SK-N-SH (cell line): ENCODE measurements at regions not wholly inside any gene's neighbourhood (a gene's known extent, or its start where the extent isn't known, plus 50 kb on each side); places are given as distances from the start of the nearest gene placed in this dataset.
A peak's percentile ranks its signal among the peaks of the same experiment; 100 is the strongest.

Experiments
- CTCF ChIA-PET: fragments of 300-600, 350-600 bp; formaldehyde crosslinking; extraction: SDS; loops from one replicate; lab custom pipeline; 2021; lab: Yijun Ruan, JAX
- POLR2A ChIA-PET: fragments of 350-600 bp; sonication (Branson Sonifier 250); formaldehyde crosslinking; extraction: SDS; loops from one replicate; lab custom pipeline; 2020; ENCODE audit warnings: antibody characterized with exemption, inconsistent platforms; lab: Yijun Ruan, JAX
- DNase-seq: peaks from one replicate; pipeline ENCODE4 v3.0.0; 2012
- H2AFZ ChIP-seq: fragments of 200-600 bp; sonication (generic); 2 replicates; pipeline ENCODE4 v1.8.1; 2016; ENCODE audit warnings: antibody characterized with exemption, mild to moderate bottlenecking, low read depth
- H3F3A ChIP-seq: fragments of 200-600 bp; sonication (generic); replicated peaks from 2 replicates; pipeline ENCODE3; 2016; ENCODE audit warnings: antibody characterized with exemption, mild to moderate bottlenecking; ENCODE audit not compliant: insufficient read depth
- H3K27ac ChIP-seq, 2 experiments: fragments of 200-500 bp in 1 of 2; fragments of 200-600 bp in 1 of 2; sonication (Bioruptor generic) in 1 of 2; sonication (generic), shearing (Covaris generic) in 1 of 2; 2 replicates each; pipeline versions ENCODE4 v1.5.1 to v1.6.1; 2014 to 2016; ENCODE audit warnings: low read depth in 2 of 2, inconsistent platforms in 1 of 2, low read length in 1 of 2, mild to moderate bottlenecking in 1 of 2, mixed read lengths in 1 of 2
- H3K27me3 ChIP-seq: fragments of 200-600 bp; sonication (generic), shearing (Covaris generic); 2 replicates; pipeline ENCODE4 v1.6.1; 2016; ENCODE audit warnings: mixed run types; ENCODE audit not compliant: insufficient read depth
- H3K36me3 ChIP-seq, 2 experiments: fragments of 200-500 bp in 1 of 2; fragments of 200-600 bp in 1 of 2; sonication (Bioruptor generic) in 1 of 2; sonication (generic) in 1 of 2; replicated peaks in 1 of 2; 2 replicates each; pipeline versions ENCODE3 to v1.5.1; 2014 to 2016; ENCODE audit warnings: low read length in 1 of 2, mild to moderate bottlenecking in 1 of 2; ENCODE audit not compliant: insufficient read depth in 2 of 2, control insufficient read depth in 1 of 2
- H3K4me1 ChIP-seq, 2 experiments: fragments of 200-500 bp in 1 of 2; fragments of 200-600 bp in 1 of 2; sonication (Bioruptor generic) in 1 of 2; sonication (generic), shearing (Covaris generic) in 1 of 2; 2 replicates each; pipeline versions ENCODE4 v1.5.1 to v1.6.1; 2014 to 2016; ENCODE audit warnings: low read depth in 1 of 2, low read length in 1 of 2, mixed run types in 1 of 2; ENCODE audit not compliant: insufficient read depth in 2 of 2, control insufficient read depth in 1 of 2
- H3K4me2 ChIP-seq: fragments of 200-600 bp; sonication (generic), shearing (Covaris generic); 2 replicates; pipeline ENCODE4 v1.6.1; 2017; ENCODE audit warnings: mixed run types
- H3K4me3 ChIP-seq, 2 experiments: fragments of 200-500 bp in 1 of 2; fragments of 200-600 bp in 1 of 2; sonication (Bioruptor generic) in 1 of 2; sonication (generic), shearing (Covaris generic) in 1 of 2; 2 replicates each; pipeline versions ENCODE4 v1.5.1 to v1.8.1; 2014 to 2016; ENCODE audit warnings: low read depth in 2 of 2, inconsistent platforms in 1 of 2, low read length in 1 of 2, mild to moderate bottlenecking in 1 of 2, mixed read lengths in 1 of 2, moderate library complexity in 1 of 2
- H3K79me2 ChIP-seq: fragments of 200-600 bp; sonication (generic); 2 replicates; pipeline ENCODE4 v1.8.1; 2017; ENCODE audit warnings: mild to moderate bottlenecking; ENCODE audit not compliant: insufficient read depth
- H3K9ac ChIP-seq: fragments of 200-600 bp; sonication (generic); 2 replicates; pipeline ENCODE4 v1.6.1; 2017; ENCODE audit warnings: mixed run types
- H3K9me2 ChIP-seq: fragments of 200-600 bp; sonication (generic); 2 replicates; pipeline ENCODE4 v1.6.1; 2017; ENCODE audit warnings: mixed run types
- H3K9me3 ChIP-seq: fragments of 200-600 bp; sonication (generic); 2 replicates; pipeline ENCODE4 v1.6.1; 2017; ENCODE audit warnings: mixed run types, mild to moderate bottlenecking, moderate library complexity
- H4K20me1 ChIP-seq: fragments of 200-600 bp; sonication (generic); 2 replicates; pipeline ENCODE4 v1.6.1; 2017; ENCODE audit warnings: mild to moderate bottlenecking, mixed run types; ENCODE audit not compliant: insufficient read depth
- CHD2 ChIP-seq: fragments of 150-350 bp; IDR thresholded peaks from 2 replicates; pipeline ENCODE4 v1.6.1; 2018; ENCODE audit warnings: low read length; ENCODE audit not compliant: partially characterized antibody
- EP300 ChIP-seq, 2 experiments: IDR thresholded peaks; 2 replicates each; pipeline versions ENCODE4 v1.4.0 to v1.6.1; 2012; ENCODE audit warnings: borderline replicate concordance in 1 of 2, low read depth in 1 of 2, low read length in 1 of 2
- FOSL2 ChIP-seq: IDR thresholded peaks from 2 replicates; pipeline ENCODE4 v1.4.0; 2012; ENCODE audit warnings: low read depth, mild to moderate bottlenecking, moderate library complexity, borderline replicate concordance
- FOXJ3 ChIP-seq: sonication (generic); formaldehyde crosslinking; IDR thresholded peaks from 2 replicates; pipeline ENCODE4 v1.5.1; 2020; ENCODE audit warnings: mild to moderate bottlenecking, missing genetic modification reagents
- FOXM1 ChIP-seq: IDR thresholded peaks from 2 replicates; pipeline ENCODE4 v1.4.0; 2012; ENCODE audit warnings: low read depth, mild to moderate bottlenecking
- GABPA ChIP-seq: IDR thresholded peaks from 2 replicates; pipeline ENCODE4 v1.4.0; 2012; ENCODE audit warnings: low read depth, mild to moderate bottlenecking
- GATA2 ChIP-seq: sonication (generic); formaldehyde crosslinking; IDR thresholded peaks from 2 replicates; pipeline ENCODE4 v1.5.0; 2020; ENCODE audit warnings: mild to moderate bottlenecking, missing genetic modification reagents
- JUND ChIP-seq: IDR thresholded peaks from 2 replicates; pipeline ENCODE4 v1.4.0; 2012
- RAD21 ChIP-seq: IDR thresholded peaks from 2 replicates; pipeline ENCODE4 v1.6.1; 2012; ENCODE audit warnings: mild to moderate bottlenecking, low read length
- RCOR1 ChIP-seq: fragments of 150-350 bp; IDR thresholded peaks from 2 replicates; pipeline ENCODE4 v1.6.1; 2017; ENCODE audit warnings: antibody characterized with exemption, low read length
- RXRA ChIP-seq: IDR thresholded peaks from 2 replicates; pipeline ENCODE4 v1.4.0; 2012; ENCODE audit warnings: low read depth, mild to moderate bottlenecking, borderline replicate concordance
- SMC3 ChIP-seq: IDR thresholded peaks from 2 replicates; pipeline ENCODE4 v1.6.1; 2012; ENCODE audit warnings: low read depth, low read length, improper control_type of control experiment
- TCF12 ChIP-seq: IDR thresholded peaks from 2 replicates; pipeline ENCODE4 v1.4.0; 2012
- TEAD4 ChIP-seq: IDR thresholded peaks from 2 replicates; pipeline ENCODE4 v1.4.0; 2012; ENCODE audit warnings: mild to moderate bottlenecking, borderline replicate concordance; ENCODE audit not compliant: insufficient read depth
- USF1 ChIP-seq: IDR thresholded peaks from 2 replicates; pipeline ENCODE4 v1.4.0; 2012; ENCODE audit warnings: low read depth, borderline replicate concordance
- YY1 ChIP-seq: IDR thresholded peaks from 2 replicates; pipeline ENCODE4 v1.4.0; 2012; ENCODE audit warnings: low read depth, mild to moderate bottlenecking
- WGBS: methylation state at CpG from one replicate; pipeline ENCODE4 v1.1.6; 2017; ENCODE audit warnings: low lambda C conversion rate; 5-methylcytosine and 5-hydroxymethylcytosine counted together
- TF ChIP-seq, protein P1 (sequence below): fragments of 150-350 bp; IDR thresholded peaks from 2 replicates; pipeline ENCODE4 v1.6.1; 2017; ENCODE audit warnings: antibody characterized with exemption, low read length, low read depth, borderline replicate concordance
- TF ChIP-seq, protein P2 (sequence below): fragments of 150-350 bp; IDR thresholded peaks from 2 replicates; pipeline ENCODE4 v1.6.1; 2016; ENCODE audit warnings: mild to moderate bottlenecking, low read depth, low read length
- TF ChIP-seq, protein P3 (sequence below): IDR thresholded peaks from 2 replicates; pipeline ENCODE4 v1.4.0; 2012; ENCODE audit warnings: low read depth

DNA sequence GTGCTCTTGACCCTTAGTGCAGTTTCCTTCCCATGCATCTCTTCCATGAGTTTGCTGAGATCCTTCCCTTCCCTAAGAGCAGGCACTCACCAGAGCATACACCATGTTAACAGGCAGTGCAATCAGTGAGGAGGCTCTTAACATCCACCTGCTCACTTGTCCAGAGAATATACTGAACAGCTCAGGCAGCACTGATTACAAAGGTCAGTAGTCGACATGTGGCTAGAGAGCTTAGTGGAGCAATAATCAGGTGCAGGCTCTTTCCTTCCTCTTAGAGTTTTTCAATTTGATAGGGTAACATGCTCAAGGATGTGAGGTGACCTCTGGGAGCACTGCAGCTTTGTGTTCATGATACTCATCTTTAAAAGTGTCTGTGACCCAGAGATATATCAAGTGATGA is 144.1 kb upstream of the SETBP1 start:
- TF ChIP-seq JUND: no peak
- no peak for TF ChIP-seq EP300 (IDR thresholded peaks at IDR 0.05; ENCODE audit: borderline replicate concordance in 1 of 2, low read depth in 1 of 2, low read length in 1 of 2)
- TF ChIP-seq SMC3: no peak
- TF ChIP-seq GABPA: no peak
- TF ChIP-seq, protein P1, sequence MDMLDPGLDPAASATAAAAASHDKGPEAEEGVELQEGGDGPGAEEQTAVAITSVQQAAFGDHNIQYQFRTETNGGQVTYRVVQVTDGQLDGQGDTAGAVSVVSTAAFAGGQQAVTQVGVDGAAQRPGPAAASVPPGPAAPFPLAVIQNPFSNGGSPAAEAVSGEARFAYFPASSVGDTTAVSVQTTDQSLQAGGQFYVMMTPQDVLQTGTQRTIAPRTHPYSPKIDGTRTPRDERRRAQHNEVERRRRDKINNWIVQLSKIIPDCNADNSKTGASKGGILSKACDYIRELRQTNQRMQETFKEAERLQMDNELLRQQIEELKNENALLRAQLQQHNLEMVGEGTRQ: no peak
- TF ChIP-seq RAD21: no peak
- TF ChIP-seq, protein P2, sequence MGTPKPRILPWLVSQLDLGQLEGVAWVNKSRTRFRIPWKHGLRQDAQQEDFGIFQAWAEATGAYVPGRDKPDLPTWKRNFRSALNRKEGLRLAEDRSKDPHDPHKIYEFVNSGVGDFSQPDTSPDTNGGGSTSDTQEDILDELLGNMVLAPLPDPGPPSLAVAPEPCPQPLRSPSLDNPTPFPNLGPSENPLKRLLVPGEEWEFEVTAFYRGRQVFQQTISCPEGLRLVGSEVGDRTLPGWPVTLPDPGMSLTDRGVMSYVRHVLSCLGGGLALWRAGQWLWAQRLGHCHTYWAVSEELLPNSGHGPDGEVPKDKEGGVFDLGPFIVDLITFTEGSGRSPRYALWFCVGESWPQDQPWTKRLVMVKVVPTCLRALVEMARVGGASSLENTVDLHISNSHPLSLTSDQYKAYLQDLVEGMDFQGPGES: no peak
- no peak for TF ChIP-seq RCOR1
- TF ChIP-seq TEAD4: no peak
- no peak for TF ChIP-seq FOSL2
- TF ChIP-seq USF1: no peak
- no peak for TF ChIP-seq RXRA
- TF ChIP-seq YY1: no peak
- TF ChIP-seq FOXJ3 (CRISPR knock-in tag): no peak
- no peak for TF ChIP-seq GATA2
- TF ChIP-seq TCF12: no peak
- TF ChIP-seq, protein P3, sequence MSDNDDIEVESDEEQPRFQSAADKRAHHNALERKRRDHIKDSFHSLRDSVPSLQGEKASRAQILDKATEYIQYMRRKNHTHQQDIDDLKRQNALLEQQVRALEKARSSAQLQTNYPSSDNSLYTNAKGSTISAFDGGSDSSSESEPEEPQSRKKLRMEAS: no peak
- TF ChIP-seq CHD2: no peak
- TF ChIP-seq FOXM1: no peak
- TF ChIP-seq, all 33 proteins: peak for 0
- Histone ChIP-seq H2AFZ (no peak overlapping the region), H3K4me2 (peak overlapping the region; percentile 47; the same call in 1 of the 2 replicates), H3K9me3 (no peaks in the 10 kb centered on the region), H3K27ac (peak overlapping the region in 1 of 2 experiments; percentile 68; a peak in 2 of 4 replicates), H3K27me3 (no peaks in the 10 kb centered on the region), H3K4me1 (peaks cover 3 to 10% of the 10 kb centered on the region in 2 experiments; a peak in 3 of 4 replicates), H3F3A (peaks cover 15% of the 10 kb centered on the region), H3K9me2 (no peaks in the 10 kb centered on the region), H3K36me3 (no peaks in the 10 kb centered on the region), H3K79me2 (no peaks in the 10 kb centered on the region), H3K4me3 (no peak overlapping the region), H3K9ac (no peak overlapping the region), H4K20me1 (no peaks in the 10 kb centered on the region)
- CTCF ChIA-PET: interaction anchor here (0.9 kb wide), 1 partner anchor 11 kb away, joined by 3 read pairs; no protein-coding TSS in a partner anchor
- WGBS: 80% methylated on average over 1 of the region's 1 CpG
- no peak for DNase-seq
- POLR2A ChIA-PET: no interaction called here
